Activated B cell treated with CpG ODN at 0.5 μM for 24 hours (primary cell): ENCODE measurements at regions not wholly inside any gene's neighbourhood (a gene's known extent, or its start where the extent isn't known, plus 50 kb on each side); places are given as distances from the start of the nearest gene placed in this dataset.

Source experiments
- ATAC-seq: fragments of 200-7000 bp; cut with Tn5 transposase; one replicate; pipeline ENCODE4 v1.10.0; 2021; ENCODE audit warnings: low read depth, mild to moderate bottlenecking, moderate library complexity
- CTCF ChIA-PET: fragments of 350-600 bp; sonication (Branson Sonifier 250); formaldehyde crosslinking; loops from one replicate; lab custom pipeline; 2021; ENCODE audit warnings: antibody characterized with exemption; lab: Charles Lee
- POLR2A ChIA-PET: fragments of 350-600 bp; sonication (Branson Sonifier 250); formaldehyde crosslinking; loops from one replicate; lab custom pipeline; 2021; ENCODE audit warnings: antibody characterized with exemption; lab: Charles Lee
- DNase-seq: peaks from one replicate; pipeline ENCODE4 v3.0.0; 2022
- H3K27ac Mint-ChIP-seq: one replicate; pipeline ENCODE4 v1.8.0; 2020; ENCODE audit warnings: mixed read lengths
- H3K27me3 Mint-ChIP-seq: one replicate; pipeline ENCODE4 v1.8.0; 2021; ENCODE audit warnings: mixed read lengths
- H3K36me3 Mint-ChIP-seq: one replicate; pipeline ENCODE4 v1.8.0; 2021; ENCODE audit warnings: low read depth, mixed read lengths
- H3K4me1 Mint-ChIP-seq: one replicate; pipeline ENCODE4 v1.8.0; 2021; ENCODE audit warnings: mixed read lengths
- H3K4me3 Mint-ChIP-seq: one replicate; pipeline ENCODE4 v1.8.0; 2020; ENCODE audit warnings: mild to moderate bottlenecking, mixed read lengths
- H3K9me3 Mint-ChIP-seq: one replicate; pipeline ENCODE4 v1.8.0; 2020; ENCODE audit warnings: mixed read lengths
- CTCF ChIP-seq: fragments of 200-600 bp; IDR thresholded peaks from one replicate; pipeline ENCODE4 v1.8.0; 2022; ENCODE audit warnings: antibody characterized with exemption, mild to moderate bottlenecking
- intact Hi-C: fragments of 100-400 bp; cut with micrococcal nuclease; formaldehyde crosslinking; loops from one replicate; pipeline ENCODE4 v1.15.1; 2024

GRCh38 chr7:96833676-96834453 is 124.2 kb upstream of the SEM1 start:
- no peak for TF ChIP-seq CTCF
- POLR2A ChIA-PET = no interaction called here
- Mint-ChIP-seq H3K9me3 (peaks cover 4% of the 10 kb centered on the region), H3K4me3 (no peak overlapping the region), H3K4me1 (peaks cover 14% of the 10 kb centered on the region), H3K27me3 (no peaks in the 10 kb centered on the region), H3K27ac (no peak overlapping the region), H3K36me3 (no peaks in the 10 kb centered on the region)
- no peak for DNase-seq
- intact Hi-C loops = no loop called here
- no peak for ATAC-seq
- CTCF ChIA-PET = no interaction called here

- intact Hi-C loops = no loop called here
- Mint-ChIP-seq H3K4me1 (peaks cover 14% of the 10 kb centered on the region), H3K27me3 (no peaks in the 10 kb centered on the region)
Measured at GRCh38 chr7:96836456-96836855, 126.8 kb upstream of the SEM1 start.

GRCh38 chr7:96837593-96837992 is 127.9 kb upstream of the SEM1 start:
- no peaks in the 10 kb centered on the region for H3K36me3 Mint-ChIP-seq
- DNase-seq (no peak), ATAC-seq (no peak)
- ChIA-PET CTCF (no interaction called here), POLR2A (no interaction called here)
- no peak overlapping the region for H3K4me3 Mint-ChIP-seq
- H3K4me1 Mint-ChIP-seq = peaks cover 14% of the 10 kb centered on the region
- no peaks in the 10 kb centered on the region for H3K9me3 Mint-ChIP-seq
- H3K27ac Mint-ChIP-seq = no peak overlapping the region
- intact Hi-C loops = no loop called here
- TF ChIP-seq CTCF = no peak
- no peaks in the 10 kb centered on the region for H3K27me3 Mint-ChIP-seq

More at GRCh38 chr7:96836456-96836855, 126.8 kb upstream of the SEM1 start:
- no peak for TF ChIP-seq CTCF
- H3K27ac Mint-ChIP-seq = no peak overlapping the region
- ChIA-PET CTCF (no interaction called here), POLR2A (interaction anchor here (0.6 kb wide), 1 partner anchor 130 kb away, joined by 11 read pairs; no protein-coding TSS in a partner anchor)
- no peak for DNase-seq
- H3K9me3 Mint-ChIP-seq = no peaks in the 10 kb centered on the region
- no peak for ATAC-seq
- no peak overlapping the region for H3K4me3 Mint-ChIP-seq
- no peaks in the 10 kb centered on the region for H3K36me3 Mint-ChIP-seq

GRCh38 chr7:96838481-96838880 is 128.8 kb upstream of the SEM1 start:
- ChIA-PET POLR2A (no interaction called here), CTCF (no interaction called here)
- H3K4me1 Mint-ChIP-seq = peaks cover 14% of the 10 kb centered on the region
- intact Hi-C loops = no loop called here
- no peaks in the 10 kb centered on the region for H3K9me3 Mint-ChIP-seq
- H3K4me3 Mint-ChIP-seq = no peak overlapping the region
- TF ChIP-seq CTCF = no peak
- no peak overlapping the region for H3K27ac Mint-ChIP-seq
- H3K27me3 Mint-ChIP-seq = no peaks in the 10 kb centered on the region
- ATAC-seq (no peak), DNase-seq (no peak)
- no peaks in the 10 kb centered on the region for H3K36me3 Mint-ChIP-seq

- DNase-seq = no peak
- no peaks in the 10 kb centered on the region for H3K9me3 Mint-ChIP-seq
- intact Hi-C loops = no loop called here
- POLR2A ChIA-PET = no interaction called here
- no peaks in the 10 kb centered on the region for H3K4me1 Mint-ChIP-seq
- no peak overlapping the region for H3K4me3 Mint-ChIP-seq
- CTCF ChIA-PET = interaction anchor here (1.1 kb wide), 1 partner anchor 10 kb away, joined by 3 read pairs; no protein-coding TSS in a partner anchor
- no peaks in the 10 kb centered on the region for H3K36me3 Mint-ChIP-seq
- no peak for ATAC-seq
- no peak for TF ChIP-seq CTCF
- H3K27me3 Mint-ChIP-seq = no peaks in the 10 kb centered on the region
- no peak overlapping the region for H3K27ac Mint-ChIP-seq
Measured at GRCh38 chr7:96855139-96855538, 145.5 kb upstream of the SEM1 start.
